ENCODE measurements at regions not wholly inside any gene's neighbourhood (a gene's known extent, or its start where the extent isn't known, plus 50 kb on each side); places are given as distances from the start of the nearest gene placed in this dataset.
"Not testable (repeated sequence)": the region's sequence is repeated elsewhere in the genome, so short reads cannot be mapped to it uniquely, and the experiment has no call there.

- no peak for DNase-seq (ENCODE audit: low read depth in 2 of 2)
These were observed 93.4 kb downstream of the ZFP64 start for GRCh38 chr20:52098186-52098585.

DNA sequence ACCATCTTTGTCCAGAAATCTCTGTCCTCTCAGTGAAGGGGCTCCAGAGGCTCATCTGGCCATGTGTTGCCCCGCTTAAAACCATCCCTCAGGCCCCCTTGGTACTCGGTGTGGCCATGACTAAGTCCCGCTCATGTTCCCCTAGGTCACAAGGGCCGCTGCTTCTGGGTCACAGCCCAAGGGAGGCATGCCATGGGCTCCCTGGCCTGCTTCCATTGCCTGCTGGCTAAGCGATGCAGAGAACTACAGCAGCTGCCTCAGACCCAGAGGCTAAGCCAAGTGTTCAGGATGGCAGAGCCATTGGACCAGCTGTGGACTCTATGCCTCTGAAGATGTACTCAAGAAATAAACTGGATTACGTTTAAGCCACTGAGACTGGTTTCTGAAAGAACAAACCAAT lies 95.5 kb downstream of the ZFP64 start:
- no peak for DNase-seq (ENCODE audit: low read depth in 2 of 2)

GRCh38 chr20:52094693-52095092 lies 96.9 kb downstream of the ZFP64 start:
- DNase-seq (ENCODE audit: low read depth in 2 of 2) = no peak

- no peak for DNase-seq (ENCODE audit: low read depth in 2 of 2)
These were observed 98.0 kb downstream of the ZFP64 start for GRCh38 chr20:52093575-52093974.

DNA sequence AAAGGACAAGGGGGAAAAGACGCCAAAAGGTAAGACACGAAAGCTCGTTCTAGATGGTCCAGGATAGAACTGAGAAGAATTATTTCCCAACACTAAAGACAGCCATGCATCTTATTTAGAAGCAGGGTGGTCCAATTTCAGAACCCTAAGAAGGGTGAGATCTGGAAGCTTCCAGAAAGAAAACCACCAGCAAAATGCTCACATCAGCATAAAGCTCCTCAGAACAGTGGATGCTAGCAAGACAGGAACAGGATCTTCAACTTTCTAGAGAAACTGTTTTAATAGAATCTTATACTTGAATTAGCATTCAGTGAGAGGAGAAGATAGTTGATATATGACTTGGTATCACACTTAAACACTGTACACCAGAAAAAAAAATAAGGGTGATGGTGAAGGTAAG lies 101.5 kb downstream of the ZFP64 start:
- DNase-seq (ENCODE audit: low read depth in 2 of 2) = no peak

GRCh38 chr20:52087471-52087870 lies 104.1 kb downstream of the ZFP64 start:
- no peak for DNase-seq (ENCODE audit: low read depth in 2 of 2)

GRCh38 chr20:52086878-52087277 lies 104.7 kb downstream of the ZFP64 start:
- no peak for DNase-seq (ENCODE audit: low read depth in 2 of 2)

- DNase-seq (ENCODE audit: low read depth in 2 of 2) = no peak
These were observed 106.9 kb downstream of the ZFP64 start for GRCh38 chr20:52084727-52085126.

- DNase-seq (ENCODE audit: low read depth in 2 of 2) = peak; percentile 77 to 88
These were observed 107.8 kb downstream of the ZFP64 start for GRCh38 chr20:52083627-52084232.

GRCh38 chr20:52082612-52083011 lies 109.0 kb downstream of the ZFP64 start:
- no peak for DNase-seq (ENCODE audit: low read depth in 2 of 2)

DNA sequence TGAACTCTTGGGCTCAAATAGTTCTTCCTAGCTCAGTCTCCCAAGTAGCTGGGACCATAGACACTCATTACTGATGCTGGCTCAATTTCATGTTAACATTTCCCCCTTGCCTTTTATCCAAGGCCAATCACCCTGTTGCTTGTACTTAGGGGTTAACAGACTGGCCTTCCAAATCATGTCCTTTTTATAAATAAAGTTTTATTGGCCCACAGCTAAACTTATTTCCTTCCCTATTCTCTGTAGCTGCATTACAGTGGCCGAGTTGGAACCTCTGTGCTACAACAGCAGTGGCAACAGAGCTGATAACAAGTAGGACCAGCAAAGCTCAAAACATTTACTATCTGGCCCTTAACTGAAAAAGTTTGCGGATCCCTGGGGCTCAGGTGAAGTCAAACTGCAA lies 109.8 kb downstream of the ZFP64 start:
- no peak for DNase-seq (ENCODE audit: low read depth in 2 of 2)

GRCh38 chr20:52081066-52081465 lies 110.5 kb downstream of the ZFP64 start:
- peak in 1 of 2 donors; percentile 87 for DNase-seq (ENCODE audit: low read depth in 2 of 2)

- DNase-seq (ENCODE audit: low read depth in 2 of 2) = no peak
These were observed 113.3 kb downstream of the ZFP64 start for GRCh38 chr20:52078289-52078688.

GRCh38 chr20:52076164-52076563 lies 115.4 kb downstream of the ZFP64 start:
- peak in 1 of 2 donors; percentile 59 for DNase-seq (ENCODE audit: low read depth in 2 of 2)

- no peak for DNase-seq (ENCODE audit: low read depth in 2 of 2)
These were observed 116.2 kb downstream of the ZFP64 start for GRCh38 chr20:52075400-52075799.

GRCh38 chr20:52071136-52071535 lies 120.4 kb downstream of the ZFP64 start:
- no peak for DNase-seq (ENCODE audit: low read depth in 2 of 2)

- DNase-seq (ENCODE audit: low read depth in 2 of 2) = no peak
These were observed 126.6 kb downstream of the ZFP64 start for GRCh38 chr20:52064931-52065330.

GRCh38 chr20:52062452-52063209 lies 128.9 kb downstream of the ZFP64 start:
- no peak for DNase-seq (ENCODE audit: low read depth in 2 of 2)

- DNase-seq (ENCODE audit: low read depth in 2 of 2) = peak; percentile 78 to 79
These were observed 130.5 kb downstream of the ZFP64 start for GRCh38 chr20:52060794-52061714.

- DNase-seq (ENCODE audit: low read depth in 2 of 2) = not testable (repeated sequence)
These were observed 134.4 kb downstream of the ZFP64 start for GRCh38 chr20:52057133-52057532.

DNA sequence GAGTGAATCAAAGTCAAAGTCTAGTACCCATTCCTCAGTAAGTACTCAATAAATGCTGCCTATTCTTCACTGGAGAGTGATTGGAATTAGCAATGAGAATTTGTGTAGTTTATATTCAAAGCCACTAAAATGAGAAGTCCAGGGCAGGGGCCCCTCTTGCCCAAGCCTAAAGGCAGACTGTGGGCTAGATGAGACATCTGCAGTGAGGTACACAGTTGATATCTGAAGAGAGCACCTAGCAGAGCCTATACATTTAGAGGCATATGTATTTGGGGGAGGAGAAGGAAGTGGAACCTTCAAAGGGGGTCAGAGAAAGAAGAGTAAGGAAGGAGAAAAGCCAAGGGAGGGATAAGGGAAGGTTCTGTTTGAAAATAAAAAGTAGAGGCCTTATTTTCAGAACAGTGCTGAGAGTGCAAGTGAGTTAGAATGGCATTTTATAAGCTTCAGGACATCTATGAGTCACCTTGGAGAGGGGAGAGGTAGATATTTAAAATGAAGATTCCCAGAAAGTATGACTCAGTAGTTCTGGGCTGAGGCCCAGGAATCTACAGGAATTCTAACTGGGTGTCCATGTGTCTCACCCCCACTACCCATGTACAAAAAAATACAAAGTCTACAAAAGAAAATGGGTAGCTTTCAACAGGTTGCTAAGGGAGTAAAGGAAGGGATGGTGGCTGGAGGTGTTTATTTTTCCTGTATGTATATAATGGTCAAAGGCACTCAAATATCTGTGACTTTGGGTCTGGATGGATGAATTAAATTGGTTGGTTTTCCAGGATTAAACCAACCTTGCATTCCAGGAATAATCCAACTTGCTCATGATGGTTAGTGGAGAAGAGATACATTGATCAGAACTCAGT lies 135.1 kb downstream of the ZFP64 start:
- DNase-seq (ENCODE audit: low read depth in 2 of 2) = peak in 1 of 2 donors; percentile 31
